Stomach (tissue), 4 donors: ENCODE measurements at regions not wholly inside any gene's neighbourhood (a gene's known extent, or its start where the extent isn't known, plus 50 kb on each side); places are given as distances from the start of the nearest gene placed in this dataset.

ENCODE experiments used
- POLR2AphosphoS5 ChIP-seq, 3 donors: sonication (generic); formaldehyde crosslinking; IDR thresholded peaks; one replicate each; pipeline ENCODE4 v1.6.1; 2016; ENCODE audit warnings: antibody characterized with exemption in 3 of 3
- TF ChIP-seq, protein P1 (sequence below), 7 experiments: fragments of 450-650 bp in 4 of 7; fragments of 200-600 bp in 3 of 7; sonication (generic) in 3 of 7; IDR thresholded peaks; one replicate each; pipeline ENCODE4 v1.5.1; 2016 to 2019; ENCODE audit warnings: antibody characterized with exemption in 7 of 7, control low read depth in 2 of 7, mild to moderate bottlenecking in 1 of 7

DNA sequence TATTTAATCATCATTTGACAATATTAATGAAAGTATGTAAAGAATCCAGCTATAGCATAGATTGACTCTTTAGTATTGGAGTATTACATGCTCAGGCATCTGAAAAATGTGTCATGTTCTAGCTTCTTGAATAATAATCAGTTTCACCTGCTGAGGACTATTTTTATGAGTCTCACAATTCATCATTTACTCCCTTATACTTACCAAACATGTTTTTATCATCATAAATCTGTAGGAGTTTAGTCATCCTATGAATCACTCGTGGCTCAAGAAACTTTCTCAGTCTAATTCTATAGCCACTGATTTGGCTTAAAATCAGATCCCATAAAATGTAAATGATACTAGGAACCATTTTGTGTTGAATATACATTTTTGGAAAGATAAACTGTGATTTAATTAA, 1616.1 kb downstream of the C4orf33 start:
- TF ChIP-seq, protein P1, sequence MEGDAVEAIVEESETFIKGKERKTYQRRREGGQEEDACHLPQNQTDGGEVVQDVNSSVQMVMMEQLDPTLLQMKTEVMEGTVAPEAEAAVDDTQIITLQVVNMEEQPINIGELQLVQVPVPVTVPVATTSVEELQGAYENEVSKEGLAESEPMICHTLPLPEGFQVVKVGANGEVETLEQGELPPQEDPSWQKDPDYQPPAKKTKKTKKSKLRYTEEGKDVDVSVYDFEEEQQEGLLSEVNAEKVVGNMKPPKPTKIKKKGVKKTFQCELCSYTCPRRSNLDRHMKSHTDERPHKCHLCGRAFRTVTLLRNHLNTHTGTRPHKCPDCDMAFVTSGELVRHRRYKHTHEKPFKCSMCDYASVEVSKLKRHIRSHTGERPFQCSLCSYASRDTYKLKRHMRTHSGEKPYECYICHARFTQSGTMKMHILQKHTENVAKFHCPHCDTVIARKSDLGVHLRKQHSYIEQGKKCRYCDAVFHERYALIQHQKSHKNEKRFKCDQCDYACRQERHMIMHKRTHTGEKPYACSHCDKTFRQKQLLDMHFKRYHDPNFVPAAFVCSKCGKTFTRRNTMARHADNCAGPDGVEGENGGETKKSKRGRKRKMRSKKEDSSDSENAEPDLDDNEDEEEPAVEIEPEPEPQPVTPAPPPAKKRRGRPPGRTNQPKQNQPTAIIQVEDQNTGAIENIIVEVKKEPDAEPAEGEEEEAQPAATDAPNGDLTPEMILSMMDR (IDR thresholded peaks at IDR 0.05) = no peak
- TF ChIP-seq POLR2AphosphoS5 (IDR thresholded peaks at IDR 0.05) = no peak
